ENCODE measurements at regions not wholly inside any gene's neighbourhood (a gene's known extent, or its start where the extent isn't known, plus 50 kb on each side); places are given as distances from the start of the nearest gene placed in this dataset.
"Not testable (repeated sequence)": the region's sequence is repeated elsewhere in the genome, so short reads cannot be mapped to it uniquely, and the experiment has no call there.

- Histone ChIP-seq H3K79me2 (ENCODE audit: insufficient read depth, low read length) (no peaks in the 10 kb centered on the region), H3K9ac (ENCODE audit: extremely low read depth, insufficient read length, low read length) (no peak overlapping the region), H4K20me1 (ENCODE audit: control insufficient read depth, insufficient read depth, insufficient read length) (no peaks in the 10 kb centered on the region), H2AK5ac (ENCODE audit: insufficient read length, low read length) (no peak overlapping the region), H4K5ac (ENCODE audit: insufficient read length, low read depth, low read length) (no peak overlapping the region), H2AFZ (ENCODE audit: low read length) (no peak overlapping the region), H4K8ac (replicated peaks; ENCODE audit: insufficient read length, low read depth, low read length) (no peak overlapping the region), H3K27ac (ENCODE audit: insufficient read length, low read depth, low read length) (no peak overlapping the region), H3T11ph (ENCODE audit: low read length) (no peak overlapping the region), H4K91ac (ENCODE audit: insufficient read length, low read depth, low read length) (no peak overlapping the region), H2BK20ac (ENCODE audit: low read depth, low read length, poor library complexity, severe bottlenecking) (no peak overlapping the region), H3K18ac (ENCODE audit: insufficient read length, low read depth, low read length) (no peak overlapping the region), H2BK120ac (ENCODE audit: low read depth, low read length, poor library complexity, severe bottlenecking) (no peak overlapping the region), H3K27me3 (ENCODE audit: insufficient read depth, low read length) (no peaks in the 10 kb centered on the region), H2BK15ac (ENCODE audit: low read depth, low read length) (no peak overlapping the region), H3K23me2 (ENCODE audit: insufficient read length, low read depth, low read length, poor library complexity, severe bottlenecking) (no peaks in the 10 kb centered on the region), H3K4me1 (ENCODE audit: insufficient read depth, low read length) (no peaks in the 10 kb centered on the region), H2BK12ac (ENCODE audit: insufficient read length, low read depth, low read length) (no peak overlapping the region), H2BK5ac (ENCODE audit: insufficient read length, low read length) (no peak overlapping the region), H3K4me2 (ENCODE audit: insufficient read depth, insufficient read length, low read length) (no peak overlapping the region), H3K56ac (ENCODE audit: insufficient read length, low read depth, low read length) (no peak overlapping the region), H3K9me3 (ENCODE audit: control insufficient read depth, low read depth, low read length) (no peaks in the 10 kb centered on the region), H3K14ac (ENCODE audit: insufficient read depth, low read length) (no peak overlapping the region), H3K4ac (ENCODE audit: low read depth, low read length) (no peak overlapping the region), H3K23ac (ENCODE audit: insufficient read length, low read depth, low read length) (no peak overlapping the region), H3K79me1 (ENCODE audit: insufficient read depth, low read depth, low read length, poor library complexity, severe bottlenecking) (no peaks in the 10 kb centered on the region)
- no peak for DNase-seq
- WGBS (ENCODE audit: extremely low coverage, insufficient read length, low lambda C conversion rate) = no CpG with 5 or more reads among the region's 7 CpGs
- Mint-ChIP-seq H3K27me3 (ENCODE audit: low read depth) (peaks cover 10% of the 10 kb centered on the region), H3K36me3 (ENCODE audit: insufficient read depth in 1 of 3, low read depth in 3 of 3) (no peaks in the 10 kb centered on the region), H3K4me1 (no peaks in the 10 kb centered on the region), H3K4me3 (no peak overlapping the region), H3K9me3 (peaks cover 3 to 5% of the 10 kb centered on the region in 2 experiments; a peak in 3 of 5 replicates), H3K27ac (no peak overlapping the region)
- TF ChIP-seq, protein P1, sequence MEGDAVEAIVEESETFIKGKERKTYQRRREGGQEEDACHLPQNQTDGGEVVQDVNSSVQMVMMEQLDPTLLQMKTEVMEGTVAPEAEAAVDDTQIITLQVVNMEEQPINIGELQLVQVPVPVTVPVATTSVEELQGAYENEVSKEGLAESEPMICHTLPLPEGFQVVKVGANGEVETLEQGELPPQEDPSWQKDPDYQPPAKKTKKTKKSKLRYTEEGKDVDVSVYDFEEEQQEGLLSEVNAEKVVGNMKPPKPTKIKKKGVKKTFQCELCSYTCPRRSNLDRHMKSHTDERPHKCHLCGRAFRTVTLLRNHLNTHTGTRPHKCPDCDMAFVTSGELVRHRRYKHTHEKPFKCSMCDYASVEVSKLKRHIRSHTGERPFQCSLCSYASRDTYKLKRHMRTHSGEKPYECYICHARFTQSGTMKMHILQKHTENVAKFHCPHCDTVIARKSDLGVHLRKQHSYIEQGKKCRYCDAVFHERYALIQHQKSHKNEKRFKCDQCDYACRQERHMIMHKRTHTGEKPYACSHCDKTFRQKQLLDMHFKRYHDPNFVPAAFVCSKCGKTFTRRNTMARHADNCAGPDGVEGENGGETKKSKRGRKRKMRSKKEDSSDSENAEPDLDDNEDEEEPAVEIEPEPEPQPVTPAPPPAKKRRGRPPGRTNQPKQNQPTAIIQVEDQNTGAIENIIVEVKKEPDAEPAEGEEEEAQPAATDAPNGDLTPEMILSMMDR (conservative IDR thresholded peaks at IDR 0.05) = no peak
Observed at GRCh38 chr7:6917258-6917657, 91.2 kb upstream of the CCZ1B start.

- no CpG with 5 or more reads among the region's 9 CpGs for WGBS (ENCODE audit: extremely low coverage, insufficient read length, low lambda C conversion rate)
- H3K4me1 ChIP-seq (ENCODE audit: insufficient read depth, low read length) = not testable (repeated sequence)
Observed at GRCh38 chr7:6919169-6919568, 93.1 kb upstream of the CCZ1B start.

More at GRCh38 chr7:6919169-6919568, 93.1 kb upstream of the CCZ1B start:
- H4K8ac ChIP-seq (replicated peaks; ENCODE audit: insufficient read length, low read depth, low read length); H3K4me3 Mint-ChIP-seq; H3K18ac ChIP-seq (ENCODE audit: insufficient read length, low read depth, low read length); H2BK5ac ChIP-seq (ENCODE audit: insufficient read length, low read length); DNase-seq; H4K20me1 ChIP-seq (ENCODE audit: control insufficient read depth, insufficient read depth, insufficient read length); H3K79me2 ChIP-seq (ENCODE audit: insufficient read depth, low read length); H3K4ac ChIP-seq (ENCODE audit: low read depth, low read length); H2AK5ac ChIP-seq (ENCODE audit: insufficient read length, low read length); H3K23ac ChIP-seq (ENCODE audit: insufficient read length, low read depth, low read length); H2BK20ac ChIP-seq (ENCODE audit: low read depth, low read length, poor library complexity, severe bottlenecking); H3K14ac ChIP-seq (ENCODE audit: insufficient read depth, low read length); H3K27ac ChIP-seq (ENCODE audit: insufficient read length, low read depth, low read length); H3K36me3 Mint-ChIP-seq (ENCODE audit: insufficient read depth in 1 of 3, low read depth in 3 of 3); H3K56ac ChIP-seq (ENCODE audit: insufficient read length, low read depth, low read length); H3K9me3 ChIP-seq (ENCODE audit: control insufficient read depth, low read depth, low read length); H3K79me1 ChIP-seq (ENCODE audit: insufficient read depth, low read depth, low read length, poor library complexity, severe bottlenecking); H3K4me2 ChIP-seq (ENCODE audit: insufficient read depth, insufficient read length, low read length); H3K27me3 ChIP-seq (ENCODE audit: insufficient read depth, low read length); H2AFZ ChIP-seq (ENCODE audit: low read length); H3T11ph ChIP-seq (ENCODE audit: low read length); H2BK15ac ChIP-seq (ENCODE audit: low read depth, low read length); H4K91ac ChIP-seq (ENCODE audit: insufficient read length, low read depth, low read length); H3K23me2 ChIP-seq (ENCODE audit: insufficient read length, low read depth, low read length, poor library complexity, severe bottlenecking); H3K4me1 Mint-ChIP-seq; H3K27ac Mint-ChIP-seq; H2BK12ac ChIP-seq (ENCODE audit: insufficient read length, low read depth, low read length); H3K9me3 Mint-ChIP-seq; H3K9ac ChIP-seq (ENCODE audit: extremely low read depth, insufficient read length, low read length); H2BK120ac ChIP-seq (ENCODE audit: low read depth, low read length, poor library complexity, severe bottlenecking); H4K5ac ChIP-seq (ENCODE audit: insufficient read length, low read depth, low read length): not testable (repeated sequence)
- H3K27me3 Mint-ChIP-seq (ENCODE audit: low read depth) = peaks cover 10% of the 10 kb centered on the region
